Hematopoietic multipotent progenitor cell treated with erythropoietin and hydrocortisone succinate and interleukin-3 and kit ligand, for 15 days (in vitro differentiated cells): ENCODE measurements at regions not wholly inside any gene's neighbourhood (a gene's known extent, or its start where the extent isn't known, plus 50 kb on each side); places are given as distances from the start of the nearest gene placed in this dataset.

Experiments
- DNase-seq: peaks from one replicate; pipeline ENCODE4 v3.0.0-alpha.2; 2015; ENCODE audit warnings: low spot score

DNA sequence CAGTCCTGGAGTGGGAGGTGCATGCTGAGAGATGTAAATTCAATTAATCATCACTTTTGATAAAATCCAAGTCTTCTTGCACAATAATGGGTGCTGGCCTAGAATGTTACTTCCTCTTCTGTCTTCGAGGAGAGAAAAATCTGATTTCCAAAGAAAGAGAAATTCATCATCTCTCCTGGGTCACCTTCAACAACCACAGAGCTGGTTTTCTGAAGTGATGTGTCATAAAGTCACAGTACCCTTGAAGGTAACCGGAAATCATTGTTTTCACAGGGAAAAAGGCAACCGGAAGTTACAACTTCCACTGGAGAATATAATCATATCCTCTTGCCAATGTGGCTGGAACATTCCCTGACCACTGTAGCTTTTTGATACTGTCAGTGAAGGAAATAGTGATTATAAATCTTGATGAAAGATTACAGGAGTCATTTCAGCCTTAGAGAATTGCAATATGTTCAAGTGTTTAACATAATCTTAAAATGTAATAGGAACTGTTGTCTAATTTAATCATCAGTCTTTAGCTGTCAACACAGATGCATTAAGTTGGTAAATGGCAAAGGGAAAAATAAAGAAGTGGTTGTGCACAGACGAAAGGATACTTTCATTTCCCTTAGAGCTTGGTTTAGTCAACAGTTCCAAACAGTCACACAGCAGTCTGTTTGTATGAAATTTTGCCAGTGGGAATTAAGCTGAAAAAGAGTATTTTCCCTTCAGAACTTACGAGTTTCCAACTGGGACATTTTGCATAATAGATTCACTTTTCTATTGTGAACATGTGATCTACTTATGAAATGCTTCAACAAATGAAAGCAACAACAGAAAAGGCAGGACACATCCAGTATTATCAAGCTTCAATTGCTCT, 106.5 kb upstream of the SLC4A7 start:
- DNase-seq = no peak

DNA sequence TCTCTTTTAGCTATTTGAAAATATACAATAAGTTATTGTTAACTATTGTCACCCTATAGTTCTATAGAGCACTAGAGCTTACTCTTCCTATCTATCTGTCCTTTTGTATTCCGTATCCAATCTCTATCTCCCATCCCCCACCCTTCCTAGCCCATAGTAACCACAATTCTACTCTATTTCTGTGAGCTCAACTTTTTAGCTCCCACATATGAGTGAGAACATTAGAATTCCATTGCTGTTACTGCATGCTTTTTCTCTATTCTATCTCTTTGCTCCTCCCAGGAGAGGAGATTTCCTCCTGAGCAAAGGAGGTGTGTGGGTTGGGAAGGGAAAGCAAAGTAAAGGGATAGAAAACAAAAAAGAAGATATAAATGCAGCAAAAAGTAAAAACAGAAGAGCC, 105.6 kb upstream of the SLC4A7 start:
- no peak for DNase-seq

- no peak for DNase-seq
These were observed 101.2 kb upstream of the SLC4A7 start for GRCh38 chr3:27585429-27585828.

GRCh38 chr3:27584874-27585273, 100.7 kb upstream of the SLC4A7 start:
- no peak for DNase-seq

DNA sequence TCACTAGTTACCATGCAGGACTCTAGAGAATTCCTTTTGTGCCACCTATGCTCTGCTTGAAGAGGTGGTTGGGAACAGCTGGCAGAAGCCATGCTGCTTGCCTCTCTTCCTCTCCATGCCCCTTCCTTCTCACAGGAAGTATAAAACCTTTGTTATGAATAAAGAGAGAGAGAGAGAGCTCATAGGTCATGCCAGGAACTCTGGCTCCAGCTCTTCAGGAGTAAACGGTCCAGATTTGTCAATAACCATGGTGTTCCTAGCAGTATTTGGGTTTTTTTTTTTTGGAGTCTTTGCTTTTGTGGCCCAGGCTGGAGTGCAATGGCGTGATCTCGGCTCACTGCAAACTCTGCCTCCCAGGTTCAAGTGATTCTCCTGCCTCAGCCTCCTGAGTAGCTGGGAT, 97.7 kb upstream of the SLC4A7 start:
- DNase-seq = no peak

- DNase-seq = no peak
These were observed 93.8 kb upstream of the SLC4A7 start for GRCh38 chr3:27578032-27578431.

GRCh38 chr3:27577504-27577903, 93.3 kb upstream of the SLC4A7 start:
- no peak for DNase-seq

- DNase-seq = no peak
These were observed 92.0 kb upstream of the SLC4A7 start for GRCh38 chr3:27576171-27576570.

DNA sequence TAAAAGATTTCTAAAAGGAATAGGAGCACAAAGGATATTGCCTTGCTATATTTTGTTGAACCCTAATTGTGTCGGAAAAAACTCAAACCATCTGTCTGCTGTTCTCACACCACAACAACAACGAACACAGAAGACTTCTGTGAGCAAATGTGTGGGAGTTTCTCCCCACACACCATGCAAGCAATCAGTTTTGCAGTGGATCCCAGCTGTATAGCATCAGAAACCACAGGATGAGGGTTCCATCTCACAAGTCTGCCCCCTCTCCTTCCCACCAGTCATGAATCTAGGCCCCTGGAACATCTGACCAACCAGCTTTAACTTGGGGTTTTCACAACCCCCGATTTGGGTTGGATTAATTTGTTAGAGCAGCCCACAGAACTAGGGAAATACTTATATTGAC, 91.3 kb upstream of the SLC4A7 start:
- no peak for DNase-seq

DNA sequence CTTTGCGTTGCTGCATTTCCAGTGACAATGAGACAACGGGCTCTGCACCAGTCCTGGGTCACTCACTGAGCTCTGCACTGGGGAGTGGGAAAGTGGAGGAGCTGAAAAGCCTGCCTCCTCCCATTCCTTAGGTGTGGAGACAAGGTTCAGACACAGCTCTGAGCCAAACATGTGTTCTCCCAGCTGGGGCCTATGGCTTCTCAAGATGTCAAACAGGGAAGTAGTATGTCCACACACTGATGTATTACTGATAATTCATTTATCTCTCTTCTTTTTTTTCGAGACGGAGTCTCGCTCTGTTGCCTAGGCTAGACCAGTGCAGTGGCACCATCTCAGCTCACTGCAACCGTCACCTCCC, 90.2 kb upstream of the SLC4A7 start:
- no peak for DNase-seq

GRCh38 chr3:27573780-27574437, 89.7 kb upstream of the SLC4A7 start:
- DNase-seq = no peak

DNA sequence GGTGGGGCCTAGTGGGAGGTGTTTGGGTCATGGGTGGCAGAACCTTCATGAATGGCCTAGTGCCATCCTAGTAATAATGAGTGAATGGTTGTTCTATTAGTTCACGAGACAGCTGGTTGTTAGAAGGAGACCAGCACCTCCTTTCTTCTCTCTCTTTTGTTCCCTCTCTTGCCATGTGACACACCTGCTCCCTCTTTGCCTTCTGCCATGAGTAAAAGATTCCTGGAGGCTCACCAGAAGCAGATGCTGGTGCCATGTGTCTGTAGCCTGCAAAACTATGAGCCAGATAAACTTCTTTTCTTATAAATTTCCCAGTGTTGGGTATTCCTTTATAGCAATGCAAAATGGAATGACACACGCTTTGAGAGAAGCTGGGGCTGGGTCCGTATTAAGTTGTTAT, 89.0 kb upstream of the SLC4A7 start:
- no peak for DNase-seq

DNA sequence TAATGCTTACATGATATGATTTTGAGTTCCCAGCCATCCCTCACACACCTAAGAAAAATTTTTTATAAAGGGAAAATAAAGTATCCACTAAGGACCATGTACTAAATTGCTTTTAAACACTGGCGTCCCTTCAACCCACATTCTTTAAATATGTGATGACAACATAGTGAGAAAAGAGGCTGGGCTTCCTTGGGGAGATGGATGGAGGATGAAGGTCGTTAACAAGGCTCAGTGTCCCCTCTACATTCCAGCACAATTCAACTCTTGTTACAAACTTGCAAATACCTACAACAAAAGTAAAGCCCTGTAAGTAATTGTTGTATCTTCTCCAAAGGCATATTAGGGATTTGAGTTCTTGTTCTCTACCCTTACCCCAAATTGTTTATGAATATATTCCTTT, 87.2 kb upstream of the SLC4A7 start:
- no peak for DNase-seq

DNA sequence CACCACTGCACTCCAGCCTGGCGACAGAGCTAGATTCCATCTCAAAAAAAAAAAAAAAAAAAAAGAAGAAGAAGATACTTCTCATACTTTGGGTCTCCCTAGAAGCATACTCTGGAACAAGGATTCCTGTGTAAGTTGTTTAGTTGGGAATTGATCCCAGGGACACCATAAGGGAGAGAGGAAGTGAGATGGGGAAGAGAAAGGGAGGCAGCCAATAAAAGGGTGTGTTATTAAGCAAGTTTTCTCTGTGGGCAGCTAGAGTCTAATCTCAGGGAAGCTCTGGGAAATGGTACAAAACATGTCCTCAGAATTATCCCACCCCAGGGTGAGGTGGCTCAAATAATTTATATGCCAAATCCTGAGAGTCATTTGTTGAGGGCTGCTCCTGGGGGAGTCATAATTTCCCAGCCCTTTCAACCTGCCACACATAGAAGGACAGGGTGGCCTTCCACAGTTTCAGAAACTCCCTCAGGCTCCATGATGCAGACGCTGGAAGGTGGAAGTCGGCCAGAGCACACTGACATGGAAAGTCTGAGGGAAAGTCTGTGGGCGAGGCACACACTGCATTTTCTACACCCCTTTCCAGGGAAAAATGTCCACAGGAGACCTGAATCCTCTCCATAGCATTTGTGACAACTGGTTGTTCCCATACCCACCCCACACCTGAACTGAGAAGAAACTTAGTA, 86.4 kb upstream of the SLC4A7 start:
- DNase-seq = no peak

- DNase-seq = no peak
These were observed 84.2 kb upstream of the SLC4A7 start for GRCh38 chr3:27568393-27568792.

GRCh38 chr3:27567251-27567650, 83.1 kb upstream of the SLC4A7 start:
- DNase-seq = no peak

DNA sequence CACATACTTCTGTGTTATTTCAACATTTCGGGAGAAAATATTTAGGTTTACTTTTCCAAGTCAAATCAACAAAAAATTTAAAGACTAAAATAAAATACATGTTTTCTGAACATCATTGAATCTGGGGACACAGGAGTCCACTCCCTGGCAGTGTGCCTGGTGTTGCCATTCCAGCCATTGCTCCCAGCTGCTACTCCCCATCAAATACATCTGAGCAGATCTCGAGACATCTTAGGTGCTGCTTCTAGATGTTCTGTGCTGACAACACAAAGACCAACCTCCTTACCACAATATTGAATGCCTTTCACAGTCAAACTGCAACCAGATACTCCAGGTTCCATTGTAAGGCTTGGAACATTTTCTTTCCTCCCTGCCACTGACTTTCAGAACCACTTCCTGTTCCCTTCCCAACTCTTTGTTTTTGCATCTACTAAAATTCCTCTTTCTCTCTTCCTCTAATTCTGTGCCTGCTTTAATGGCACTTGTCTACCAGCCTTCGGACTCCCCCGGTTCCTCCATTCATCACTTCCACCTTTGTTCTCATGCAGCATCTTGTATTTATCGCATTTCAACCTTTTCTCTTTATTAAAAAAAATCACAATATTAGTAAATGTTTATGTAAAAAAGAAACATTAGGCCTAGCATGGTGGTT, 81.1 kb upstream of the SLC4A7 start:
- no peak for DNase-seq

GRCh38 chr3:27561576-27561975, 77.4 kb upstream of the SLC4A7 start:
- DNase-seq = no peak

GRCh38 chr3:27560484-27561056, 76.4 kb upstream of the SLC4A7 start:
- no peak for DNase-seq

DNA sequence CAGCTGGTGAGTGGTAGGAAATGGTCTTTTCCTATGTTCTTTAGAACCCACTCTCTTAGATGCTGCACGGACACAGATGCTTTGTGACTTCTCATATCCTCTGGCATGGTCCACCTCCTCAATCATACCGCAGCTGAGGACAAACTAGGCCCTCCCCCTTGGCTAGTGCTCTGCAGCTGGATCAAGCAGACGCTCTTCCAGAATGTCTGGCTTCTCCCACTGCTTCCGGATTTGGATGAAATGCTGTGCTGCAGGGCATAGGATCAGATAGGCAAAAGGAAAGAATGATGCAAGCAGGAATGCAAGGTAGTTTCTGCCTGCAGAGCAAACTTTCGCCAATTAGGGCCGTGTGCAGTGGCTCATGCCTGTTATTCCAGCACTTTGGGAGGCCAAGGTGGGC, 75.7 kb upstream of the SLC4A7 start:
- DNase-seq = no peak

GRCh38 chr3:27559381-27559780, 75.2 kb upstream of the SLC4A7 start:
- DNase-seq = no peak

- no peak for DNase-seq
These were observed 73.2 kb upstream of the SLC4A7 start for GRCh38 chr3:27557411-27557810.
